ENCODE measurements at regions not wholly inside any gene's neighbourhood (a gene's known extent, or its start where the extent isn't known, plus 50 kb on each side); places are given as distances from the start of the nearest gene placed in this dataset.

- H3K27ac ChIP-seq, result no peak overlapping the region
- intact Hi-C loops (cut with DNase I), result no loop called here
- DNase-seq, result no peak
Observed at GRCh38 chr5:89972901-89973300, 436.7 kb downstream of the CETN3 start.

GRCh38 chr5:89968958-89969381, 440.6 kb downstream of the CETN3 start:
- no peak for DNase-seq
- Histone ChIP-seq H3K9me3 (no peaks in the 10 kb centered on the region), H3K27me3 (no peaks in the 10 kb centered on the region), H3K4me3 (no peak overlapping the region), H3K36me3 (no peaks in the 10 kb centered on the region), H3K4me1 (peaks cover 0 to 8% (median 4%) of the 10 kb centered on the region in 4 donors), H3K27ac (no peak overlapping the region)
- intact Hi-C loops (cut with DNase I), result no loop called here
- TF ChIP-seq EP300 (IDR thresholded peaks at IDR 0.05) (no peak), CTCF (IDR thresholded peaks at IDR 0.05) (no peak), POLR2A (IDR thresholded peaks at IDR 0.05) (no peak), POLR2AphosphoS5 (IDR thresholded peaks at IDR 0.05) (no peak)
- WGBS, 2 donors, result 79 to 80% methylated on average over 4 of the region's 4 CpGs

More at GRCh38 chr5:89972901-89973300, 436.7 kb downstream of the CETN3 start:
- Histone ChIP-seq H3K36me3 (no peaks in the 10 kb centered on the region), H3K4me1 (peaks cover 0 to 7% (median 2%) of the 10 kb centered on the region in 4 donors), H3K9me3 (no peaks in the 10 kb centered on the region), H3K27me3 (no peaks in the 10 kb centered on the region), H3K4me3 (no peak overlapping the region)
- 93% methylated on average over 3 of the region's 3 CpGs for WGBS, 2 donors
- TF ChIP-seq CTCF (IDR thresholded peaks at IDR 0.05) (no peak), POLR2AphosphoS5 (IDR thresholded peaks at IDR 0.05) (no peak), POLR2A (IDR thresholded peaks at IDR 0.05) (no peak), EP300 (IDR thresholded peaks at IDR 0.05) (no peak)

GRCh38 chr5:89967771-89968444, 441.6 kb downstream of the CETN3 start:
- peaks cover 0 to 8% (median 4%) of the 10 kb centered on the region in 4 donors for H3K4me1 ChIP-seq
- H3K36me3 ChIP-seq, result no peaks in the 10 kb centered on the region
- H3K4me3 ChIP-seq, result no peak overlapping the region
- intact Hi-C loops (cut with DNase I), result no loop called here
- H3K9me3 ChIP-seq, result no peaks in the 10 kb centered on the region
- TF ChIP-seq POLR2AphosphoS5 (IDR thresholded peaks at IDR 0.05) (no peak), EP300 (IDR thresholded peaks at IDR 0.05) (no peak), CTCF (IDR thresholded peaks at IDR 0.05) (no peak), POLR2A (IDR thresholded peaks at IDR 0.05) (no peak)
- 52 to 87% methylated on average over 1 of the region's 1 CpG for WGBS, 2 donors
- DNase-seq, result no peak
- H3K27me3 ChIP-seq, result no peaks in the 10 kb centered on the region
- no peak overlapping the region for H3K27ac ChIP-seq

- Histone ChIP-seq H3K27me3 (no peaks in the 10 kb centered on the region), H3K36me3 (no peaks in the 10 kb centered on the region), H3K4me1 (peaks cover 0 to 9% (median 0%) of the 10 kb centered on the region in 4 donors), H3K27ac (no peak overlapping the region), H3K4me3 (no peak overlapping the region), H3K9me3 (no peaks in the 10 kb centered on the region)
- no peak for DNase-seq
- 83 to 94% methylated on average over 1 of the region's 1 CpG for WGBS, 2 donors
- TF ChIP-seq EP300 (IDR thresholded peaks at IDR 0.05) (no peak), POLR2A (IDR thresholded peaks at IDR 0.05) (no peak)
- intact Hi-C loops (cut with DNase I), result no loop called here
Observed at GRCh38 chr5:89956838-89957237, 452.7 kb downstream of the CETN3 start.

GRCh38 chr5:89954916-89955315, 454.6 kb downstream of the CETN3 start:
- Histone ChIP-seq H3K36me3 (no peaks in the 10 kb centered on the region), H3K27ac (no peak overlapping the region), H3K4me3 (no peak overlapping the region), H3K4me1 (peaks cover 0 to 13% (median 0%) of the 10 kb centered on the region in 4 donors), H3K27me3 (no peaks in the 10 kb centered on the region), H3K9me3 (no peaks in the 10 kb centered on the region)
- intact Hi-C loops (cut with DNase I), result no loop called here
- 77 to 84% methylated on average over 4 of the region's 4 CpGs for WGBS, 2 donors
- TF ChIP-seq POLR2A (IDR thresholded peaks at IDR 0.05) (no peak), EP300 (IDR thresholded peaks at IDR 0.05) (no peak), POLR2AphosphoS5 (IDR thresholded peaks at IDR 0.05) (no peak), CTCF (IDR thresholded peaks at IDR 0.05) (no peak)
- no peak for DNase-seq
